DOHH2 (cell line): ENCODE measurements at regions not wholly inside any gene's neighbourhood (a gene's known extent, or its start where the extent isn't known, plus 50 kb on each side); places are given as distances from the start of the nearest gene placed in this dataset.

ENCODE experiments used
- H3F3A ChIP-seq: fragments of 200-600 bp; sonication (generic), shearing (Covaris generic); 2 replicates; pipeline ENCODE4 v1.6.0; 2016; ENCODE audit warnings: antibody characterized with exemption, mild to moderate bottlenecking; ENCODE audit not compliant: control insufficient read depth, insufficient read depth
- H3K27ac ChIP-seq: fragments of 200-600 bp; sonication (generic); 2 replicates; pipeline ENCODE4 v1.5.1; 2014; ENCODE audit warnings: low read depth, mild to moderate bottlenecking, low read length, moderate library complexity
- H3K27me3 ChIP-seq: fragments of 200-600 bp; sonication (generic); 2 replicates; pipeline ENCODE4 v1.6.1; 2014; ENCODE audit warnings: mild to moderate bottlenecking, low read length, mixed read lengths; ENCODE audit not compliant: control insufficient read depth
- H3K36me3 ChIP-seq: fragments of 200-600 bp; sonication (generic); 2 replicates; pipeline ENCODE4 v1.6.1; 2014; ENCODE audit warnings: mild to moderate bottlenecking, low read length, moderate library complexity, mixed read lengths; ENCODE audit not compliant: control insufficient read depth
- H3K4me1 ChIP-seq: fragments of 200-600 bp; sonication (generic); 2 replicates; pipeline ENCODE4 v1.6.1; 2014; ENCODE audit warnings: mild to moderate bottlenecking, low read length, mixed read lengths; ENCODE audit not compliant: control insufficient read depth
- H3K4me2 ChIP-seq: fragments of 200-600 bp; sonication (generic); 2 replicates; pipeline ENCODE4 v1.6.0; 2014; ENCODE audit warnings: mild to moderate bottlenecking, low read length, moderate library complexity
- H3K4me3 ChIP-seq: fragments of 200-600 bp; sonication (generic); 2 replicates; pipeline ENCODE4 v1.5.1; 2014; ENCODE audit warnings: mild to moderate bottlenecking, low read length, mixed read lengths
- H3K79me2 ChIP-seq: fragments of 200-600 bp; sonication (generic); 2 replicates; pipeline ENCODE4 v1.6.1; 2014; ENCODE audit warnings: mild to moderate bottlenecking, low read length, mixed read lengths; ENCODE audit not compliant: control insufficient read depth
- H3K9me2 ChIP-seq: fragments of 200-600 bp; sonication (generic); replicated peaks from 2 replicates; pipeline ENCODE4 v1.6.1; 2014; ENCODE audit warnings: mild to moderate bottlenecking, low read length, mixed read lengths; ENCODE audit not compliant: control insufficient read depth
- H3K9me3 ChIP-seq: fragments of 200-600 bp; sonication (generic); 2 replicates; pipeline ENCODE4 v1.6.1; 2014; ENCODE audit warnings: antibody characterized with exemption, low read length, mixed read lengths; ENCODE audit not compliant: control insufficient read depth, insufficient read depth
- H4K20me1 ChIP-seq: fragments of 200-600 bp; sonication (generic); 2 replicates; pipeline ENCODE4 v1.6.0; 2014; ENCODE audit warnings: low read depth, mild to moderate bottlenecking, antibody characterized with exemption, low read length, moderate library complexity; ENCODE audit not compliant: control insufficient read depth, insufficient read depth
- EZH2phosphoT487 ChIP-seq: fragments of 200-600 bp; sonication (generic); IDR thresholded peaks from 2 replicates; pipeline ENCODE4 v1.6.1; 2017; ENCODE audit warnings: borderline replicate concordance, mild to moderate bottlenecking, antibody characterized with exemption, low read length, moderate library complexity, mixed read lengths
- TF ChIP-seq, protein P1 (sequence below): fragments of 200-600 bp; sonication (generic); IDR thresholded peaks from one replicate; pipeline ENCODE4 v1.5.1; 2014; ENCODE audit warnings: antibody characterized with exemption, mild to moderate bottlenecking, low read depth, low read length; ENCODE audit not compliant: poor library complexity, severe bottlenecking

DNA sequence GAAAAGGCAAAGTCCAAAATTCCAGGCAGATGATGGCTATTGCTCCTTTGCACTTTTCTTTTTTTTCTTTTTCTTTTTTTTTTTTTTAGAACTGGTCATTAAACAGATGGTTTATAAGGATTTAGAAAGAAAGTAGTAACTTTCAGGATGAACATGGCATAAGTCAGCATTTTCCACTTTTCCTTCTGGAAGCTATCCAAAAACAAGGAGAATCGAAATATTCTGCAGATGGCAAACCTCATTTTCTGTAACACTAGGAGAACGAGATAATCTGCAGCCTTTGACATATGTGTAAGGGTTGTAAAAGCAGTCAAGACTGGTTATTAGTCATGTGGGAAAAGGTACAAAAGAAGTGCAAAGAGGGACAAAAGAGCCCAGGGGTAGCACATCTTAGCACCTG lies 69.1 kb upstream of the PUM3 start:
- Histone ChIP-seq H3K27ac (no peak overlapping the region), H3F3A (no peaks in the 10 kb centered on the region), H3K4me2 (no peak overlapping the region), H3K9me3 (no peaks in the 10 kb centered on the region), H3K9me2 (no peaks in the 10 kb centered on the region), H4K20me1 (no peaks in the 10 kb centered on the region), H3K4me3 (no peak overlapping the region), H3K4me1 (no peaks in the 10 kb centered on the region), H3K27me3 (peaks cover 5% of the 10 kb centered on the region; the same call in 1 of the 2 replicates), H3K36me3 (no peaks in the 10 kb centered on the region), H3K79me2 (no peaks in the 10 kb centered on the region)
- TF ChIP-seq, protein P1, sequence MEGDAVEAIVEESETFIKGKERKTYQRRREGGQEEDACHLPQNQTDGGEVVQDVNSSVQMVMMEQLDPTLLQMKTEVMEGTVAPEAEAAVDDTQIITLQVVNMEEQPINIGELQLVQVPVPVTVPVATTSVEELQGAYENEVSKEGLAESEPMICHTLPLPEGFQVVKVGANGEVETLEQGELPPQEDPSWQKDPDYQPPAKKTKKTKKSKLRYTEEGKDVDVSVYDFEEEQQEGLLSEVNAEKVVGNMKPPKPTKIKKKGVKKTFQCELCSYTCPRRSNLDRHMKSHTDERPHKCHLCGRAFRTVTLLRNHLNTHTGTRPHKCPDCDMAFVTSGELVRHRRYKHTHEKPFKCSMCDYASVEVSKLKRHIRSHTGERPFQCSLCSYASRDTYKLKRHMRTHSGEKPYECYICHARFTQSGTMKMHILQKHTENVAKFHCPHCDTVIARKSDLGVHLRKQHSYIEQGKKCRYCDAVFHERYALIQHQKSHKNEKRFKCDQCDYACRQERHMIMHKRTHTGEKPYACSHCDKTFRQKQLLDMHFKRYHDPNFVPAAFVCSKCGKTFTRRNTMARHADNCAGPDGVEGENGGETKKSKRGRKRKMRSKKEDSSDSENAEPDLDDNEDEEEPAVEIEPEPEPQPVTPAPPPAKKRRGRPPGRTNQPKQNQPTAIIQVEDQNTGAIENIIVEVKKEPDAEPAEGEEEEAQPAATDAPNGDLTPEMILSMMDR, result no peak
- no peak for TF ChIP-seq EZH2phosphoT487

DNA sequence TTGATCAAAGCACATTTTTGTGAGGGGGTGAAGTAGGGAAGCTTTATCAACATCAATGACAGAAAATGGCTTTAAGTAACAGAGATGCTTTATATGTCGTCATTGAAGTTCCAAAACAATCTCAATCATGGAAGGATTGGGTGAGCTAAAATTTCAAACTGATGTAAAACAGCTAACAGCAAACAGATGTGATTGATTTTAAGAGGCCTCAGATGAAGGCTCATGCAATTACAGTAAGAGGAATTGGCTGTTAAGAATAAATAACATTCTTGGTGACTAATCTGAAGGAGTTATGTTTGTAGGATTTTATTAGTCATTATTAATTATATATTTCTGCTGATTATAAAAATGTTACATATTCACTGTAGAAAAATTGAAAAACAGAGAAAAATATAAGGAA lies 63.5 kb upstream of the PUM3 start:
- Histone ChIP-seq H3F3A (no peaks in the 10 kb centered on the region), H3K27ac (no peak overlapping the region), H3K36me3 (no peaks in the 10 kb centered on the region), H3K79me2 (no peaks in the 10 kb centered on the region), H3K27me3 (no peaks in the 10 kb centered on the region), H3K4me1 (no peaks in the 10 kb centered on the region), H3K4me2 (no peak overlapping the region), H3K9me2 (no peaks in the 10 kb centered on the region), H3K4me3 (no peak overlapping the region), H4K20me1 (no peaks in the 10 kb centered on the region), H3K9me3 (no peaks in the 10 kb centered on the region)
- TF ChIP-seq EZH2phosphoT487, result no peak
- TF ChIP-seq, protein P1, result no peak

DNA sequence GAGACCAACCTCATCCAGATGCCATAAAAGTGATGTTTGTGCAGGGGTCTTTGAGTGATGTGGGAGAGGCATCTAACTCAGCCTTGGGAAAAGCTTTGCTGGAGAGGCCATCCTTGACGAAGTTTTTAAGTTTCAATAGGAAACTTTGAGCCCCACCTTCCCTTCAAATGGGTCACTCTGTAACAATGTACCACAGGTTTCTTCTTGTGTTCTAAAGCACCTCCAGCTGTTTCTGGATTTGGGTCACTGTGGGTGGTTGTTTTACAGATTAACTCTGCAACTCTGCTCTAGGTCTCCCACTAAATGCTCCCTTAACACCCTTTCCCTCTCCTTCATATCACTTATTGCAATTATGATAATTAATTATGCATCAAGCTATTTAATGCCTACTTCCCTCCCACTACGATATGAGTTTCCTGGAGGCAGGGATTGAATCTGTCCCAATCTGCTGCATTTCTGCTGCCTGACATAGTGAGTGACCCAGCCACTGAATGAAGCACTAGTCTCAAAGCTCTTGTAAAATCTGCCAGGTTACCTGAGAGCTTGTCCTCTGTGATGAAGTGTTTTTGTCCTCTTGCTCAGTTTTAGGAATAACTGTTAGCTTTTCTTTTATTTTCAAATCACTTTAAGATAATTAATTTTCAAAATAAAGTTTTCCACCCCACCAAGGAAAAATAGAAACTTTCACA lies 60.5 kb upstream of the PUM3 start:
- no peaks in the 10 kb centered on the region for H4K20me1 ChIP-seq
- H3K27me3 ChIP-seq, result no peaks in the 10 kb centered on the region
- H3K9me3 ChIP-seq, result no peaks in the 10 kb centered on the region
- no peaks in the 10 kb centered on the region for H3K79me2 ChIP-seq
- no peaks in the 10 kb centered on the region for H3K4me1 ChIP-seq
- no peaks in the 10 kb centered on the region for H3K36me3 ChIP-seq
- TF ChIP-seq EZH2phosphoT487, result no peak
- TF ChIP-seq, protein P1, result no peak
- no peak overlapping the region for H3K4me3 ChIP-seq
- H3K4me2 ChIP-seq, result no peak overlapping the region
- H3F3A ChIP-seq, result no peaks in the 10 kb centered on the region
- H3K27ac ChIP-seq, result no peak overlapping the region
- no peaks in the 10 kb centered on the region for H3K9me2 ChIP-seq
